ENCODE measurements at regions not wholly inside any gene's neighbourhood (a gene's known extent, or its start where the extent isn't known, plus 50 kb on each side); places are given as distances from the start of the nearest gene placed in this dataset.

DNA sequence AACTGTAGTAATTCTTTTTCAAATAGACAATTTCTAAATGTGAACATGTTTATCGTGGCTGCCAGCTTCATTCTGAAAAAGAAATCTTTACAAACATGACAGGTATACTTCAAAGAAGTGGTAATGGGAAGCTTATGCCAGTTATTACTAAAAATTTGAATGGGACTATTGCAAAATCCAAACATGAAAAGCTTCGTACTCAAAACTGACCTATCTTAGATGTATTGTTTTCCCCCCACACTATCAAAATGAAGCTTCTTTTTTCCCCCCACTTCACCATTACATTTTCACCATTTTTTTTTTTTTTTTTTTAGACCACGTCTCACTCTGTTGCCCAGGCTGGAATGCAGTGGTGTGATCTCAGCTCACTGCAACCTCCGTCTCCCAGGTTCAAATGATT, 50.4 kb upstream of the SERTAD2 start:
- DNase-seq (ENCODE audit: low read depth): no peak

DNA sequence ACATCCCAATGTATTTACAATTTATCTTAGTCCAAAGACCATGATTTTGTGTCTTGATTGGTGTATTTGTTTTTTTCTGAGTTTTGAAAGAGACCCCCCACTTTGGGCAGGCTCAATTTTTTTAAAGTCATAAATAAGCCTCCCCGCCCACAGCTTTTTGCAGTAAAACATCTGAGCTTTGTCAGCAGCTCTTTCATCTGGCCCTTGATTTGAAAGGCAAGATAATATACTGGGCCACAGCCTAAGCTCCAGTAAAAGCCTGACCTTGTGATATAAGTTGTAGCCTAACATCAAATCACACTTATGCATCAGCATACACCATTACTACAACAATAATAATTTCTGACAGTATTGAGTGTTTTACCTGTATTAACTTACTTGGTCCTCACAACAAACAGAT, 51.3 kb upstream of the SERTAD2 start:
- DNase-seq (ENCODE audit: low read depth): no peak

DNA sequence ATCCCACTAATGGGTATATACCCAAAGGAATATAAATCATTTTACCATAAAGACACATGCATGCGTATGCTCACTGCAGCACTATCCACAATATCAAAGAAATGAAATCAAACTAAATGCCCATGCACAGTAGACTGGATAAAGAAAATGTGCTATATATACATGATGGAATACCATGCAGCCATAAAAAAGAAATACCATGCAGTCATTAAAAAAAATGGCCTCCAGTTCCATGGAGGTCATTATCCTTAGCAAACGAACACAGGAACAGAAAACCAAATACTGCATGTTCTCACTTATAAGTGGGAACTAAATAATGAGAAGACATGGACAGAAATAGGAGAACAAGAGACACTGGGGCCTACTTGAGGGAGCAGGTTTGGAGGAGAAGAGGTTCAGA, 53.6 kb upstream of the SERTAD2 start:
- no peak for DNase-seq (ENCODE audit: low read depth)

DNA sequence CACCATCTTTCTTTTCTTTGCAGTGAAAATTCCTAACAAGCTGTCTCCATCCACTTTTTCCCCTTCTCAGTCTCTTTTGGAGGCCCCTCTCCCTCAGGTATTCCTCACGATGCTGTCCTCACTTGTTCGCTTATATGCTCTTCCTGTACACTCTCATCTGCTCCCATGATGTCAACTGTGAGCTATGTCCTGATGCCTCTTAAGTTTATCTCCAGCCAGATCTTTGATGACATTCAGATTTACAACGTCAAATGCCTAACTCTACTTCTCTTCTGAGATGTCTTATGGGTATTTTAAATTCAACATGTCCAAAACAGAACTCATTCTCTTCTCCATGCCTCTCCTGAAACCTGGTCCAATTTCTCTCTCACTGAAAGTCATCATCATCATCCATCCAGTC, 55.1 kb upstream of the SERTAD2 start:
- no peak for DNase-seq (ENCODE audit: low read depth)

DNA sequence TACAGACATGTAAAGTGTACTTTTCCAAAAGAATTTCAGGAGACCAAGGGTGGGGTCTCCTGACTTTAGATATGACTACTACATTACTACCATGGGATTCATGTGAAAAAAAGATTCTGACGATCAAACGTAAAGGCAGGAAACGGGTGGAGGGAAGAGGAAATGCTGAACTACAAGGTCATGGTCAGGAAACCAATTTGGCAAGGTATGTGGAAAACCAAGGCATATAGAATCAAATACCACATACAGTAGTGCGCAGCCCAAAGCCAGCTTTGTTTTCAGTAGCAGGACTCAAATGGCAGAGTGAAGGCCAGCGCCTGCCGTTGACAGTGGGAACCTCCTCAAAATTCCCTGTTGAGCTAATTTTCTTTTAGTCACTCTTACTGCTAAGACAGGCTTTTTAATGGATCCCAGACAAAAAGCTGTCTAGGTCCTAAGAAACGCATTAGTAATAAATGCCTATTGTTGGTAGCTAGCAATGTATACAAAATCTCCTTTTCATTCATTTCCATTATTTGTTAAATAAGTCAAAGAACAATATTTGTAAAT, 57.6 kb upstream of the SERTAD2 start:
- peak; percentile 33 for DNase-seq (ENCODE audit: low read depth)

DNA sequence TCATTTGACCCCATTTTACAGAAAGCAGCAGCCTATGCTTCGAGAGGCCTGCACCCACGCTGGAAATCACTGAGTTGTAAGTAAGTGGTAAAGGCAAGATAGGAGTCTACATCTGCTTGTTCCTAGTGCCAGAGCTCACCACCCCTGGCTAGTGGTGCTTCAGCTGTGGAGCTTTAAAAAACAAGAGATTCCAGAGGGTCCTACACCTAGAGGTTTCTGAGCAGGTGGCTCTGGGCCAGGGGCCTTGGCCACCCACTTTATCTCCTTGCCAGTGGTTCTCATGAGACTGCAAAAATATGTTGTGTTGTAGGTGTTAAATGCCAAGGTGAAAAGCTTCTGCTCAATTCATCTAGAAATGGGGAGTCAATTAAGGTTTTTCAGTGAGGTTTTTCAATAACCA, 60.0 kb upstream of the SERTAD2 start:
- no peak for DNase-seq (ENCODE audit: low read depth)

DNA sequence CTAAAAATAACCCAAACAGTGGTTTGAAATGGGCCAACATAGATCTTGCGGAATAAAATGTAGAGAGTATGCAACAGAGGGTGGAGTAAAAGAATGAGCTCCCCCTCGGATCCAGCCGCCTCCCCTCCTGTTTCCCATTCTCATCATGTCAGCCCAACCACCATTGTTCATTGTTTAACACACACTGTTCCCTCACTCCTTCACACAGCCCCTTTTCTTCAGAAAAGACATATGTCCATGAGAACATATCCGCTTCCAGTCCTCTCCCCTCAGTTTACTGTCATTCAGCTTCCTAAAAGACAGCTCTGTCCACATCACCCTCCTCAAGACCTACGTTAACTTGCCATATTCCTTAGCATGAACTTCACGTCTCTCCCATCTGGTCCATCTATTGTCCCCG, 62.9 kb upstream of the SERTAD2 start:
- DNase-seq (ENCODE audit: low read depth): no peak

DNA sequence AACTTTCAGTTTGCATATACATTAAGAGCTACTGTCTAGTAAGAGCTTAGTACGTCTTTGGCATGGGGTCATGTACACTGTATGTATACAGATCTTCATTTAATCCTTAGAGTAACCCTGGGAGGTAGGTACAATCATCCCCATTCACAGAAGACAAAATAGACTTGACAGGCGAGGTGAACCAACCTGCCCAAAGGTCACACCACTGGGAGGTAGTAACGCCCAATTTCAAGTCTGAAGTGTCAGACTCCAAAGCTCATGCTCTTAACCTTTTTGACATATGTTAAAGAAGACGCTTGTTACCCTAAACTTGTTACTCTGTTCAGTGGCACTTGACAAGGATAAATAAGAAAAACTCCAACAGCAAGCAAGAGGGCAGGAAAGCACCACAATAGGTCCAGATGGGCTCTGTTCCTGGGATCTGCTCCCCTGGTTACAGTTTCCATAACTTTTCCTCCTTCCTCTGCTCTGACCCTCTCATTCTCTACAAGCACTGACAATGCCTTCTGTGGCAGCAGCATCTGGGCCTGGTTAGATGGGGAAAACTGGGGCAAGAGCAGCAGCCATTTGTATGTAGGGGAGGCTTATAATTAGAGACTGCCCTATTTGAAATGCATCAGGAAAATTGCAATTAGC, 64.7 kb upstream of the SERTAD2 start:
- DNase-seq (ENCODE audit: low read depth): no peak

DNA sequence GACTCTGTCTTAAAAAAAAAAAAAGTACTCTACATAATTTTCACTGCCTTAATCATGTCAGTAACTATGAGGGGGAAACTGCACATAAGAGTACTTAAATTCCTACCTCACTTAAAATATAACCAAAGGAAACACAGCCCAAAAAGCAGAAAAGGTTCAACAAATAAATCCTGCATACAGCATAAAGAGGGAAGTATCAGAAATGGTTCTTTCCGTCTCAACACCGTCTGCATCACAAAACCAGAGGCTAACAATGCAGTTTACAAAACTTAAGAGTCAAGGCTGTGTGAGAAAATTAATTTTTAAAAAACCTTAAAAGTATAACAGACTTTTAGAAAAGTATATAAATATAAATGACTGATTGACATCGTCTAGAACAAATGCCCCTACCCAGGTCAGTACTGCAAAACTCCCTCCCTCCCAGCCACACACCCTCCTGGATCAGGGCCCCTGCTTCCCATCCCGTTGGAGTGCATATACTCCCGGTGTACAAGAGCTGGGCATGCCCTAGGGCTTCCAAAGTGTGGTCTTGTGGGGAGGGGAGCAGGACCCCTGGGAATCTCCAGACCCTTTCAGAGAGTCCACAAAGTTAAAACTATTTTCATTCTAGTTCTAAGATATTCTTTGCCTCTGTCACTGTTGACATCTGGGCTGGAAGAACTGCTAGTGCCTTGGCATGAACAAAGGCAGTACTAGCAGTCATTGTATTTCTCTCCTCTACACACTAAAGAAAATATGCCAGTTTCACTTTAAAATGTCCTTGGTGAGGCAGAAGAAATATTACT, 67.0 kb upstream of the SERTAD2 start:
- DNase-seq (ENCODE audit: low read depth): no peak

DNA sequence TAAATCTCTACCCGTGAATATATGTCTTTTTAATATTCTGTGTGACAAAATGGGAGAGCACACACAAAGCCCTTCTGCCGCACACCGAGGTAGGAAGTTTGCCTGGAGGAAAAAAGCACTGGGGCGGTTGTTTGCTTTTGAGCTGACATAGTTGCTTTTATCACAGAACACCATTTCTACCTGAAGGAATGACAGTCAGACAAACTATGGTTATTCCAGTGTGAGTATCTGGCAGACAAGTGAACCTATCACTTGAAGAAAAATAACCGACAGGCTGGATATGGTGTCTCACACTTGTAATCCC, 67.6 kb upstream of the SERTAD2 start:
- DNase-seq (ENCODE audit: low read depth): no peak

DNA sequence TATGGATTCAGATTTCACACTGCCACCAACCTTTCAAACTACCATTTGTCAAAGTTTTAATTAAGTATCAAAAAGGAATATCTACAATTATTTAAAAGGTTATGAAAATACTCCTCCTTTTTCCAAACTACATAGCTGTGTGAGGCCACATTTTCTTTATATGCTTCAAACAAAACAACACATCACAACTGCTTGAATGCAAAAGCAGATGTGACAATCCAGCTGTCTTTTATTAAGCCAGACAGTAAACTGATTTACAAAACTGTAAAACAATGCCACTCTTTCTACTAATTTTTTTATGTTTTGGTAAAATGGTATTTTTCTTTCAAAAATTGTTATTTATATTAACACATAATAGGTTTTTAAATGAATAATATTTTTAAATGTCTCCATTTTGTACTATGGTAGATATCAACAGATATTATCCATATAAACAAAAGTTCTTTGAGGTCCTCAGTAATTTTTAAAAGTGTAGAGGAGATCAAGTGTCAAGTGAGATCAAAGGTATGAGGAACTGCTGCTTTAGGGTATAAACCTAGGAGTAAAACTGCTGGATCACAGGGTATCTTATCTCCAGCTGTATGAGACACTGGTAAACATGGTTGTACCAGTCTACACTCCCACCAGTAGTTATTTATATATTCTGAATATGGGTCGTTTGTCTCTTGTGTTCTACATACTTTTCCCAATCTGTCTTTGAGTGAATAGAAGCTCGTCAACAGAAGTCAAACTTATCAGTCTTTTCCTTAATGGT, 68.8 kb upstream of the SERTAD2 start:
- DNase-seq (ENCODE audit: low read depth): no peak

DNA sequence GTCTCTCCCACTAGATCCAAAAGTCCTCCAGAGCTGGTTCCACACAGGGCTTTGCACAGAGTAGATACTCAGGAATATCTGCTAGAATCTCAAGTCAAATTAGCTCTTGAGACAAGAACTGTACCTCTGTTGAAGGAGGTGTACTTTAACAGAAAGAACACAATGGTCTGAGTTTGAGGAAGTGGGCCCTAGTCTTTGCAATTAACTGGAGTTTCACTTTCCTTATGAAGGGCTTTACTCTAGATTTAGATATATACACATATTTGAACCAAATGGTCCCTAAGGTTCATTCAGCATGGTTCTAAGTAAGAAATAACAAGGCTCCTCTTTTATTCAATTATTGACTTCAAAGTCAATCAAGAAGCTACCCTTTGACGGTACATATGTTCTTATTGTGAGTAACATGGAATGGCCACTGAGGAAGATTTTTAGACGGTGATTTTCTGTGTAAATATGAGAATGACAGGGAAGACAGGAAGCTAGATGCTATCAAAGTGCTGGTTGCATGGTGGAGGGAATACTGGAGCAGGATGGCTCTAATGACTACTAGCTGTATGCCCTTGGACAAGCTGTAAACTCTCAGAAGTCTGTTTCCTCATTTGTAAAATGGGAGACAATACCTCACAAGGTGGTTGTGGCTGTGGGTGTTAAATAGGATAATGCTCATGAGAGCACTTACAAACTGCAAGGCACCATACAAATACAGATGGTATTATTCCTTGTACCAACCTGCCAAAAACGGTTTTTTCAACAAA, 73.5 kb upstream of the SERTAD2 start:
- DNase-seq (ENCODE audit: low read depth): no peak

DNA sequence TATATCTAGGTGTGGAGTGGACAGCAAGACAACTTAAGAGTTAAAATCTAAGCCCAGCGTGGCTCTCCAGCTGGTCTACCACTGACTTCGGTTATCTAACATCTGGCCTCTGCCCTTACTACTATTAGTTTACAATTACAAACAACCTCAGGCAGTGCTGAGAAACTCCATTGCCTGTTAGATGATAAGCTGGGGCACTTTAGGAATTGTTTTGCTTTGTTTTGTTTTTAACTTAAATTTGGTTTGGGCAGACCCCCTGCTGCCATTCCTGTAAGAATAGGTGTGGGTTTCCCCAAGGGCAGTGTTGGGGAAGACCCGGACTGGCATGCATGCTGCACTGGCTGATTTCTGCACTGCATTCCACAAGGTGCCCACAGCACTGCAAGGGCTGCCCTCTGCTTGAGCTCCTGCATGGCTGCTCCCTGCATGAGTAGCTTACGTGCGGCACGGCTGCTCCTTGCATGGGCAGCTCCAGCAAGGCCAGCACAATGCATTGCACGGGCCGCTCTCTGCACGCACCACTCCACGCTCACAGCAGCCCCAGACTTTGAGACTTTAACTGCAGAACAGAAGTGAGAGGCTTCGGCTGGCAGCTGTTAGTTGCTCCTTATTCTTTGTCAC, 74.2 kb upstream of the SERTAD2 start:
- DNase-seq (ENCODE audit: low read depth): no peak

DNA sequence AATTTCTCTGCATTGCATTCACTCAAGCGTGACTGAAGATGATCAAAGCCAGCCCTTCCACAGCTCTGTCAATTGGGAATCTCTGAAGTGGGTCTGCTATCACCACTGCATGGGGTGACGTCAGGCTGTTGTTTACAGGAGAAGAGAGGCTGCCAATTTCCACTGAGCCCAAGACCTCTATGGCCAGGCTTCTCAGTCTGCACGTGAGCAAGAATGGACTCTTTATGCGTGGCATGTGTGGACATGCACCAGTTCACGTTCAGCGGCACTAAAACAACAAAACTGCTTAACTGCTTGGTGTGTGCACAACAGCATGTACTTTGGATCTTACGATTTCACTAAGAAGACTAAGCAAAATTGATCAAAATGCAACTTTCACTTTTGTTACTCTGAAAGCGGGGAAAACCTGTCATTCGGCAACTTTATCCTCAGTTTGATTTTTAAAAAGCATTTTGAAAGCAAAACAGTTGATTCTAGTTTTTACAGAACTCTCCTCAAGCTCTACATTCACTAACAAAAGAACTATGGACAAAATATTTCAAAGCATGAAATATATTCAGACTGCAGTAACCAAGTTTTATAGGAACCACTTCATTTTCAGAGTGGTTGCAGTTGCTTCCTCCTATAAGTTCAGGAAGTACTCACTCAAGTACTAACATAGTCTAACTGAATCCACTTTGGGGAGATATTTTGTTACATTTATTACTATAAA, 77.0 kb upstream of the SERTAD2 start:
- peak; percentile 86 for DNase-seq (ENCODE audit: low read depth)

DNA sequence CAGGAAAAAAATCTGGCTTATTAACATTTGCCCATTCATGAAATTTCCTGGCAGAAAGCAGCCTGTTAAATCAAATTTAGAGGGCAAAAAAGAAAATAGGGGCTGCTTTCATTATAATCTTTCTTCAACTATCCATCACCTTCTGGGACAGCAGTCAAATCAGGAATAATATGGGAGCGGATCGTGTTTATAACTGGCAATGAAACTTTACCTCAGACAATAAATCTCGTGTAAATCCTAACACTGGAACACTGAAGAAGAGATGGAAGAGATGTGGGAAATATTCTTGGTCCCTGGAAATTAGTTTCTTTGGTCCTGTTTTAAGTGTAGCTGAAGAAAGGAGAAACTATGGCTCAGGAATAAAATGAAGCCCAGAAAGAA, 77.5 kb upstream of the SERTAD2 start:
- DNase-seq (ENCODE audit: low read depth): no peak

DNA sequence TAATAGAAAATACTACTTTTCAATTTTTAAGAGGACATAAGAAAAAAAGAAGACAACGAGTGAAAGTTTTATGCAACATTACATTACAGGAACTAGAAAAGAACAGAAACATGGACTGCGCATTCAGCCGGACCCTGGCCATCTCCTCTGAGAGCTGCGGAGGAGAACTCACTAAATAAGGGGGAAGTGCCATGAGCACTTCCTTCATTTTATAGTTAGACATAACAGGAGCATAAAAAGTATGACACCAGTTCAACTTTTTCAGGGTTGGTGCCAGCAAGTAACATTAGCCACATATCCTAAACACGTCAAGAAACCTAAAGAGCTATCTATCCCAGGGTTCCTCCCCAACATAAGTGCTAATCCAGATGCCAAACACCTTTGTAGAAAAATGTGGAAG, 78.0 kb upstream of the SERTAD2 start:
- no peak for DNase-seq (ENCODE audit: low read depth)

DNA sequence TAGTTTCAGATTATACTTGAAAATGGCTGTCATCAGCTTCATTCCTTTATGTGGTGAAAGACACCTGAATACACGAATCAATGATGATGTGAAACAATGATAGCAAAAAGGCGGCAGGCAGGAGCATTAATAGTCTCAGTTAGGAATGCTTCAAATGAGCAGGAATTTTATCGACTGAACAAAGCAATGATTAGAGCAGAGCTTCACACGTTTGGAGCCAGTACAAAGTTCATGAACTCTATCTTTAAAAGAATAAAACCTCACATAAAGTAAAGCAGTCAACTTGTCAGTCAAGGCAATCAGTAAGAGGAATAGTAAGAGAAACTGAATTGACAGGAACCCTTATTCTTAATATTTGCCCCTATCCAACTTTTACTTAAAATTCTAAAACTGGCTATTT, 78.4 kb upstream of the SERTAD2 start:
- no peak for DNase-seq (ENCODE audit: low read depth)

DNA sequence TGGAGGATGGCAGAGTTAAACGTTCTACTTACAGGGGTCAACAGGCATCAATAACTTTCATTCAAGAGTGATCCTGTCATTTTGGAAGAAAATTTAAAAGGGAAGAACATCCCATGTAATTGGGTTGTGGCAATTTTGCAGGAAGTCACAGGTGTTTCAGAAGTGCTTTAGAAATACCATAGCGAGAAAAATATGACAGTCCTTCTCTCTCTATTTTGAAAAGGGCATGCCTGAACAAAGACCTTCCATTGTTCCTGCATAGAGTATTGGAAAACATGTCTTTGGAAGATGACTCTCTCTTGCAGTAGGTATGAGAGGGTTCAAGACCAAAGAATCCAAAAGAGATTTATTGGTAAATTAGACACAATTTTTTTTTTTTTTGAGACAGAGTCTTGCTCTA, 81.8 kb upstream of the SERTAD2 start:
- no peak for DNase-seq (ENCODE audit: low read depth)

DNA sequence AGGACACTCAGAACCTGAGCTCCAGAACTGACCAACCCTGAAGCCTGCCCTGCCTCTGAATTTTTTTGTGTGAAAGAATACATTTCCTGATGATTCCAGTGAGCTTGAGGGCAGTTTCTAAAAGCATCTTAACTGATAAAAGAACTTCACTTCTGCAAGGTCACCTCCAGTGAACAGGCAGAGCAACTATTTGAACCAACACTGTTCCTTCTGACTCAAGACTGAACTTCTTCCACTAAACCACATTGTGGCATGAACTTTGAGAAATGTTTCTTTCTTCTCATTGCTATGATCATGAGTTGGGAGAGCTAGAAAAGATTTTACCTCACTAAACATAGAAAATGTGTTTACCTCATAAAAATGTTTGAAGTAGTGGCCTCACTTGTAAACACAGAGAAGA, 83.8 kb upstream of the SERTAD2 start:
- peak; percentile 50 for DNase-seq (ENCODE audit: low read depth)

DNA sequence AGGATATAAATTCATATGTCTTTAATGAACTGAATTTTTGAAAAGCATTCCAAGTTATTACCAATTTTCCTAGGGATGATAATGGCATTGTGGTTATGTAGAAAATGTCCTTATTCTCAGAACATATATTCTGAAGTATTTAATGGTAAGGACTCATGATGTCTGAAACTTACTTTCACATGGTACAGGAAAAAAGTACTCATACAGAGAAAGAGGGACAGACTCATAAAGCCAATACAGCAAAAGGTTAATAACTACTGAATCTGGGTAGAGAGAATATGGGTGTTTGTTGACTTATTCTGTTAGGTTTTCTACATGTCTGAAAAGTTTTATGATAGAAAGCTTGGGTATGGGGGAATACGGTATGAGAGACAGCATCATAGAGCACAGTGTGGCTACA, 84.3 kb upstream of the SERTAD2 start:
- no peak for DNase-seq (ENCODE audit: low read depth)

DNA sequence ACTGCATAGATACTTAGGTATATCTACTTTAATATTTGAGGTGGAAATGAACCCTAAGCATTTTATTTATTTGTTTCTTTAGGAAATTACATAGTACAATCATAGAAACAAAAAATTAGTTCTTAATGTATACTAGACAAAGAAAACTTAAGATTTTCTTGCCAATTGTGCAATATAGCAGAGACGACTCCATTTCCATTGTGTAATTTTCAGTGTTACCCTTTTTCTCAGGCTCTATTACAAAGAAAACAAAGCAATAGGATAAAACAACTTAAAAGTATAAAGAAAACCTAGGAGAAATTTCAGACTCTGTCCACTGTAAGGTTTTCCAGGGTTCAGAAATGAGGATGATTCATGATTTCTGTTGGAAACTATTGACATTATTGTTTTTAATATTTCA, 89.0 kb upstream of the SERTAD2 start:
- no peak for DNase-seq (ENCODE audit: low read depth)

Measured in iris pigment epithelial cell (primary cell).